ENCODE measurements at regions not wholly inside any gene's neighbourhood (a gene's known extent, or its start where the extent isn't known, plus 50 kb on each side); places are given as distances from the start of the nearest gene placed in this dataset.
"Not testable (repeated sequence)": the region's sequence is repeated elsewhere in the genome, so short reads cannot be mapped to it uniquely, and the experiment has no call there.

- no peak for ATAC-seq
- TF ChIP-seq ZNF565 (CRISPR knock-in tag; conservative IDR thresholded peaks at IDR 0.05; ENCODE audit: low read depth) (no peak), ZNF8 (CRISPR knock-in tag; IDR thresholded peaks at IDR 0.05) (no peak), GLIS3 (CRISPR knock-in tag; IDR thresholded peaks at IDR 0.05) (no peak), OSR1 (CRISPR knock-in tag; IDR thresholded peaks at IDR 0.05) (no peak), TOX (CRISPR knock-in tag; IDR thresholded peaks at IDR 0.05; ENCODE audit: borderline replicate concordance) (no peak), RARB (CRISPR knock-in tag; IDR thresholded peaks at IDR 0.05) (no peak)
Observed at GRCh38 chr12:68435816-68436215, 103.7 kb upstream of the MDM1 start.

- ATAC-seq: no peak
- TF ChIP-seq RARB (CRISPR knock-in tag; IDR thresholded peaks at IDR 0.05) (no peak), POU6F1 (CRISPR knock-in tag; IDR thresholded peaks at IDR 0.05; ENCODE audit: borderline replicate concordance, low read depth) (no peak), ZC3H10 (CRISPR knock-in tag; IDR thresholded peaks at IDR 0.05) (no peak), ZFP3 (CRISPR knock-in tag; IDR thresholded peaks at IDR 0.05) (no peak), OSR1 (CRISPR knock-in tag; IDR thresholded peaks at IDR 0.05) (no peak), TOX (CRISPR knock-in tag; IDR thresholded peaks at IDR 0.05; ENCODE audit: borderline replicate concordance) (no peak), ISL1 (CRISPR knock-in tag; IDR thresholded peaks at IDR 0.05) (no peak), ESRRG (CRISPR knock-in tag; IDR thresholded peaks at IDR 0.05) (no peak), ZNF565 (CRISPR knock-in tag; conservative IDR thresholded peaks at IDR 0.05; ENCODE audit: low read depth) (no peak), ZFP30 (CRISPR knock-in tag; IDR thresholded peaks at IDR 0.05) (no peak), PPARA (CRISPR knock-in tag; IDR thresholded peaks at IDR 0.05; ENCODE audit: borderline replicate concordance) (no peak)
Observed at GRCh38 chr12:68438601-68439000, 106.4 kb upstream of the MDM1 start.

GRCh38 chr12:68439368-68440045 is 107.3 kb upstream of the MDM1 start:
- no peak for TF ChIP-seq ZNF565 (CRISPR knock-in tag; conservative IDR thresholded peaks at IDR 0.05; ENCODE audit: low read depth)
- no peak for TF ChIP-seq OSR1 (CRISPR knock-in tag; IDR thresholded peaks at IDR 0.05)

GRCh38 chr12:68440068-68440581 is 108.0 kb upstream of the MDM1 start:
- ATAC-seq: peak; percentile 77
- TF ChIP-seq OSR1 (CRISPR knock-in tag; IDR thresholded peaks at IDR 0.05): no peak
- TF ChIP-seq SNAI2 (CRISPR knock-in tag; IDR thresholded peaks at IDR 0.05): no peak
- no peak for TF ChIP-seq ZFP30 (CRISPR knock-in tag; IDR thresholded peaks at IDR 0.05)
- no peak for TF ChIP-seq POU6F1 (CRISPR knock-in tag; IDR thresholded peaks at IDR 0.05; ENCODE audit: borderline replicate concordance, low read depth)
- no peak for TF ChIP-seq ZNF70 (CRISPR knock-in tag; IDR thresholded peaks at IDR 0.05)
- no peak for TF ChIP-seq ARNTL (CRISPR knock-in tag; IDR thresholded peaks at IDR 0.05; ENCODE audit: borderline replicate concordance, low read depth)
- no peak for TF ChIP-seq ZFP3 (CRISPR knock-in tag; IDR thresholded peaks at IDR 0.05)
- no peak for TF ChIP-seq GLIS3 (CRISPR knock-in tag; IDR thresholded peaks at IDR 0.05)
- TF ChIP-seq ZNF8 (CRISPR knock-in tag; IDR thresholded peaks at IDR 0.05): no peak
- TF ChIP-seq ISL1 (CRISPR knock-in tag; IDR thresholded peaks at IDR 0.05): no peak

More at GRCh38 chr12:68439368-68440045, 107.3 kb upstream of the MDM1 start:
- no peak; the same call in 1 of the 3 replicates for ATAC-seq

GRCh38 chr12:68441167-68441566 is 109.0 kb upstream of the MDM1 start:
- TF ChIP-seq POU6F1 (CRISPR knock-in tag; IDR thresholded peaks at IDR 0.05; ENCODE audit: borderline replicate concordance, low read depth) (no peak), TSHZ2 (CRISPR knock-in tag; IDR thresholded peaks at IDR 0.05) (no peak), RARB (CRISPR knock-in tag; IDR thresholded peaks at IDR 0.05) (no peak), ZC3H10 (CRISPR knock-in tag; IDR thresholded peaks at IDR 0.05) (no peak), ARNTL (CRISPR knock-in tag; IDR thresholded peaks at IDR 0.05; ENCODE audit: borderline replicate concordance, low read depth) (no peak), ISL1 (CRISPR knock-in tag; IDR thresholded peaks at IDR 0.05) (no peak), CREB5 (CRISPR knock-in tag; IDR thresholded peaks at IDR 0.05; ENCODE audit: low read depth) (no peak), GLIS3 (CRISPR knock-in tag; IDR thresholded peaks at IDR 0.05) (no peak), TCF4 (CRISPR knock-in tag; IDR thresholded peaks at IDR 0.05; ENCODE audit: borderline replicate concordance) (no peak), ZFP3 (CRISPR knock-in tag; IDR thresholded peaks at IDR 0.05) (no peak)
- no peak for ATAC-seq

GRCh38 chr12:68442353-68442972 is 110.3 kb upstream of the MDM1 start:
- ATAC-seq: not testable (repeated sequence)

GRCh38 chr12:68443695-68444094 is 111.5 kb upstream of the MDM1 start:
- not testable (repeated sequence) for ATAC-seq
